ENCODE measurements at regions not wholly inside any gene's neighbourhood (a gene's known extent, or its start where the extent isn't known, plus 50 kb on each side); places are given as distances from the start of the nearest gene placed in this dataset.

GRCh38 chr1:55457874-55458273, 242.7 kb upstream of the USP24 start:
- TF ChIP-seq POLR2A (IDR thresholded peaks at IDR 0.05) (no peak), CTCF (IDR thresholded peaks at IDR 0.05) (no peak), POLR2AphosphoS5 (IDR thresholded peaks at IDR 0.05) (no peak), EP300 (IDR thresholded peaks at IDR 0.05; ENCODE audit: low read depth) (no peak)
